GM18907 (cell line): ENCODE measurements at regions not wholly inside any gene's neighbourhood (a gene's known extent, or its start where the extent isn't known, plus 50 kb on each side); places are given as distances from the start of the nearest gene placed in this dataset.

Source experiments
- ATAC-seq: cut with Tn5 transposase; IDR thresholded peaks from one replicate; pipeline ENCODE4 v1.9.1; 2021; ENCODE audit warnings: mild to moderate bottlenecking, moderate library complexity; ENCODE audit not compliant: unreplicated experiment

GRCh38 chr4:100130964-100131363, 59.3 kb downstream of the DDIT4L start:
- ATAC-seq: no peak

- no peak for ATAC-seq
Observed at GRCh38 chr4:100130491-100130890, 59.8 kb downstream of the DDIT4L start.

DNA sequence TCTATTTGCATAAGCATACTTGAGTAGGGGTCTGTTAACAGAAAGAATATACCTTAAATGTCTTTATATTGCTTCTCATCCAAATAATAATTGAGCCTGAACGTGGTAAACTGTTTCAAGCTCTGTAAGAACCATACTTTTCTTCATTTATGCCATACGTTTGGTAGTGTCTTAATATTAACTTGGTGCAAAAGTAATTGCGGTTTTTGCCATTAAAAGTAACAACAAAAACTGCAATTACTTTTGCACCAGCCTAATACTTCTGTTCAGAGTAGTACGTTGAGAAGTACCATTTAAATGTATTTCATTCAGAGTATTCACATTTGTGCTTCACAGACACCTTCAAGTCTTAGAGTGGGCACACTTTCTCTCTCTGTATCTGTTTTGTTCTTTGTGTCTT, 60.5 kb downstream of the DDIT4L start:
- ATAC-seq: no peak

- no peak for ATAC-seq
Observed at GRCh38 chr4:100128338-100128737, 61.9 kb downstream of the DDIT4L start.

GRCh38 chr4:100124715-100125114, 65.6 kb downstream of the DDIT4L start:
- ATAC-seq: no peak

GRCh38 chr4:100118181-100118580, 72.1 kb downstream of the DDIT4L start:
- ATAC-seq: no peak

- no peak for ATAC-seq
Observed at GRCh38 chr4:100117750-100118149, 72.5 kb downstream of the DDIT4L start.

DNA sequence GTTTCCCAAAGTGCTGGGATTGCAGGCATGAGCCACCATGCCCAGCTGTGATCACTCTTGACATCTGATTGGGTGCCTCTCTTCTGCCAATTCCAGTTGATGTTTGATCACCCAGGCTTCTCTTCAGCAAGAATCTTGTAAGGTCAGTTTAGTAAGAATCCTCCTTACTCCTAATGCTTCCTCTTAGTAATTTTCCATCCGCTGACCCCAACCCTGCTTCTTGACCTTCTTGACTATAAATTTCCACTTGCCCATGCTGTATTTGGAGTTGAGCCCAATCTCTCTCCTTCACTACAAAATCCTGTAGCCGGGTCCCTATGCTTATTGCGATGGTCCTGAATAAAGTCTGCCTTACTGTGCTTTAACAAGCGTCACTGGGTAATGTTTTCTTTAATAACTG, 75.4 kb downstream of the DDIT4L start:
- no peak for ATAC-seq

GRCh38 chr4:100113732-100114131, 76.5 kb downstream of the DDIT4L start:
- ATAC-seq: no peak

DNA sequence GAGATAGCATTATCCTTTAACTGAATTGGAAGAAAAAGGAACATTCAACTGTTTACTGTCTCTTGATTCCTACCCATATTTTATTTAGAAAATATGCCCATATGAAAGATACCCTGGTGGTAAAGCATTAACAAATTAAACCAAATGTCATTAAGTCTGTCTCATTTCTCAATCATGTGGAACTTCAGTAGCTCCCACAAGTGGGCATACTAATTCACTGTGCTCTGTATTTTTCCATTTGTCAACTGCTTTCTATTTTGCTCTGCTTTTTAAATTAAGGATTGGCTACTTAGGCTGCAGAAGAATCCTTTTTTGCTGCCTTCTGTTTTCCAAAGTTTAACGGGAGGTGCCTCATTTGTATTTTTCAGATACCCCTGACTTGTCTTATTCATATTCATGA, 77.2 kb downstream of the DDIT4L start:
- no peak for ATAC-seq

GRCh38 chr4:100109921-100110320, 80.3 kb downstream of the DDIT4L start:
- no peak for ATAC-seq

DNA sequence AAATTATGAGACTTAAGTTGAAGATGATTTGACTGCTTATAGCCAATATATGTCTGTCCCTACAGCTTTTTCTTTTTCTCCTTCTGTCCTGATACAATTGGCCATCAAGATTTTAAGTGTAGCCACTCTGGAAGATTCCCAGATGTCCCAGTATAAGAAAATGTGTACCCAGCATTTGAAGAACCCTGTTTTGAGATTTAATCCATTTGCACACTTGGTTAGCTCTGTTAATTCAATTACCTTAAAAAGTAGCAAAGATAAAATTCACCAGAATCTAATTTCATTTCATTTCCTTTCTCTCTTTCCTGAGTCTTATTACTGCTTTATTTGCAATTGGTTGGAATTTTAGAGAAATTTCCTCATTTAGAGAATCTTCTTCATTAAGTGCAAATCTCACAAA, 81.4 kb downstream of the DDIT4L start:
- no peak for ATAC-seq

- ATAC-seq: peak; percentile 100
Observed at GRCh38 chr4:100106982-100107381, 83.3 kb downstream of the DDIT4L start.

GRCh38 chr4:100103671-100104070, 86.6 kb downstream of the DDIT4L start:
- no peak for ATAC-seq

DNA sequence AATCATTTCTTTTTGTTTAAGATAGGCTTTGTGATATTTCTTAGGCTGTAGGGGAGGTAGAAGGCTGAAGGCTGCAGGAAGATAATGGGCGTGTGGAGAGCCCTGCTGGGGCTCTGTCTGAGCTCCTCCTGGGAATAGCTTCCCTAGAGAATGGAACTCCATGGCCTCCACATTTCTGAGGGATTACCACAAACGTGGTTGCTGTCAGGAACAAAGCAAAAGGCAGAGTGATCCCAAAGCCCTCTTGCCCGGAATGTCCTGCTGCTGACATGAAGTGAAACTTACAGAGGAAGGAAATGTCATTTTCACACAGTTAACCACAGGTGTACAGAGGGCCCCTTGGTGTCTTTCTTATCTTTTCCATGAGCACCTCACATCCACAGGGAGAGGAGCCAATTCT, 89.3 kb downstream of the DDIT4L start:
- ATAC-seq: peak; percentile 73

DNA sequence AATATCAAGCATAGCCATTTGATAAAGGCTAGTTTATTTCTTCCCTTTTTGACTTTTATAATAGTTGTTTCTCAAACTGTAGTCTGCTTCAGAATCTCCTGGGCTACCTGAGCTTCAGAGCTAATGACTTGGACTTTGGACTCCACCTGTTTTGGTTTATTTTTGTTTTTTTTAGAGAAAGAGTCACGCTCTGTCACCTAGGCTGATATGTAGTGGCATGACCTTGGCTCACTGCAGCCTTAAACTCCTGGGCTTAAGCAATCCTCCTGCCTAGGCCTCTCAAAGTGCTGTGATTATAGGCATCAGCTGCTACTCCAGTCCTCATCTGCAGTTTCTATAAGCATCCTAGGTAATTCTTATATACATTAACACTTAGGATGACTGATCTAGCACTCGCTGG, 90.5 kb downstream of the DDIT4L start:
- no peak for ATAC-seq

DNA sequence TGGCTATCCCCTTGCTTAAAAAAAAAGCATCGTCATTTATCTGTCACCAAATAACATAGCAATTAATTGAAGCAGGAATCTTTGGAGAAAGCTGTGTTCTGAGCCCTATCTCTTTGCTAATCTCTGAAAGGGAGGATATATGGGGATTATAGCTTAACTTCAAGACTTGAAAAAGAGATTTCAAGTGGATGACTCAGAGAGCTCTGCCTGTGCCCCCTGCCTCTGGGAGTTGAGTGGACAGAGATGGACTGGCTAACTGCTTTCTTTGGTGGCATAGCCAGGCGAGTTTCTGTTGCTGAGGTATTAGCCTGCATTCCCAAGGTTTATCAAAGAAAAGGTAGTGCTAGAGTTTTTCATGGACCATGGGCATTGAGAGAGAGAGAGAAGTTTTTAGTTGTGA, 91.6 kb downstream of the DDIT4L start:
- no peak for ATAC-seq

- no peak for ATAC-seq
Observed at GRCh38 chr4:100098011-100098545, 92.2 kb downstream of the DDIT4L start.

DNA sequence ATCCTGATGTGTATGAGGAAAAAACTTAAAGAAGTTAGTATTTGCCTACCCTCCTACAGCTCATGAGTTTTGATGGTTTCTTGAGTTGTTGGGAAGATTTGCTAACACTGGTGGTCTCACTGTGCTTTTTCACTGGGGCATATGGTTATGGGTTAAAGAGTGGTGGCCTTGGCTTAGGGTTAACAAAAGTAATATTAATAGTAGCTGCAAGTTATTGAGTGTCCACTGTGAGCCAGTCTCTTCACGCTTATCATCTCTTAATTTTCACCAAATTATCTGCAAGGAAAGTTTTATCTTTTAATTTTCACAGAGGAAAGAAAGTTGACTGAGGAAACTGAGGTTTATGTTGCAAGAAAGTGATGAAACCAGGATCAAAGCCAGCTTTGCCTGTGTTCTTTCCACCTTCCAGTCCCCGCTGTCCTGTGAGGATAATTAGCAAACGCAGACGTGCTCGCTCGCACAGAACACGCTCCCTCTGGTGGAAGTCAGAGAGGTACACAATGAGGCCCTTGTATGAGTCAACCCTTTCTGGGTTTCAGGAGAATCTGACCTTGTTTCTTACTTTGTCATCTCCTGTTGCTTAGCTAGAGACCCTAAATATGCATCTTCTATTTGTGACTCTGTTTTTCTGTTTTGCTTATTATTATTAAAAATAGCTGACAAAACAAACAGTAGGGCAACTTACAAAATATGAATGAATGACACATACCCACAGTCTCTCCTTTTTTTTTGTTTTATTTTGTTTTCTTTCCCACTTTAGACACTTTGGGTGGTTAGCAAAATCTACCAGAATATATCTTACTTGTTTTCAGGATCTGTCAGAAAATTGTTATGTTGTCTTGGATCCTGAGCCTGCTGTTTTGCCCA, 94.3 kb downstream of the DDIT4L start:
- peak; percentile 90 for ATAC-seq

- ATAC-seq: peak; percentile 96
Observed at GRCh38 chr4:100093091-100093866, 97.0 kb downstream of the DDIT4L start.

GRCh38 chr4:100087743-100088142, 102.5 kb downstream of the DDIT4L start:
- no peak for ATAC-seq
